ENCODE measurements at regions not wholly inside any gene's neighbourhood (a gene's known extent, or its start where the extent isn't known, plus 50 kb on each side); places are given as distances from the start of the nearest gene placed in this dataset.

- TF ChIP-seq POLR2A (IDR thresholded peaks at IDR 0.05) (no peak), CTCF (IDR thresholded peaks at IDR 0.05) (no peak), POLR2AphosphoS5 (IDR thresholded peaks at IDR 0.05) (no peak), EP300 (IDR thresholded peaks at IDR 0.05) (no peak)
Measured at GRCh38 chrX:56343664-56344063, 111.5 kb downstream of the KLF8 start.

Measured in stomach (tissue), 4 donors.